SU-DHL-6 (cell line): ENCODE measurements at regions not wholly inside any gene's neighbourhood (a gene's known extent, or its start where the extent isn't known, plus 50 kb on each side); places are given as distances from the start of the nearest gene placed in this dataset.

Experiments
- H2AFZ ChIP-seq: fragments of 200-600 bp; sonication (generic); 2 replicates; pipeline ENCODE4 v1.6.1; 2014; ENCODE audit warnings: low read depth, mild to moderate bottlenecking, moderate library complexity, mixed read lengths, antibody characterized with exemption, low read length; ENCODE audit not compliant: severe bottlenecking
- H3F3A ChIP-seq: fragments of 200-600 bp; shearing (Covaris generic); 2 replicates; pipeline ENCODE4 v1.6.0; 2016; ENCODE audit warnings: antibody characterized with exemption, mild to moderate bottlenecking; ENCODE audit not compliant: insufficient read depth
- H3K27ac ChIP-seq: fragments of 200-600 bp; sonication (generic); 2 replicates; pipeline ENCODE4 v1.5.1; 2016; ENCODE audit warnings: low read depth, mild to moderate bottlenecking, low read length, moderate library complexity, mixed read lengths
- H3K27me3 ChIP-seq: fragments of 200-600 bp; sonication (generic), shearing (Covaris generic); 2 replicates; pipeline ENCODE4 v1.6.0; 2014; ENCODE audit warnings: mild to moderate bottlenecking, low read length
- H3K36me3 ChIP-seq: fragments of 200-600 bp; sonication (generic); 2 replicates; pipeline ENCODE4 v1.6.1; 2014; ENCODE audit warnings: mild to moderate bottlenecking, low read length, mixed read lengths
- H3K4me2 ChIP-seq: fragments of 300-600, 200-600 bp; shearing (Covaris generic), sonication (generic); 2 replicates; pipeline ENCODE4 v1.6.0; 2014; ENCODE audit warnings: low read length, low read depth, mild to moderate bottlenecking; ENCODE audit not compliant: poor library complexity, severe bottlenecking
- H3K4me3 ChIP-seq: fragments of 200-600 bp; sonication (generic); 2 replicates; pipeline ENCODE4 v1.5.1; 2014; ENCODE audit warnings: antibody characterized with exemption, low read length, mild to moderate bottlenecking, mixed read lengths; ENCODE audit not compliant: insufficient read depth, poor library complexity, severe bottlenecking
- H3K79me2 ChIP-seq: fragments of 200-600 bp; sonication (generic); 2 replicates; pipeline ENCODE4 v1.6.1; 2014; ENCODE audit warnings: mild to moderate bottlenecking, low read length, moderate library complexity; ENCODE audit not compliant: insufficient read depth
- H3K9ac ChIP-seq: fragments of 200-600 bp; sonication (generic); 2 replicates; pipeline ENCODE4 v1.7.0; 2014; ENCODE audit warnings: mild to moderate bottlenecking, low read length
- H3K9me2 ChIP-seq: fragments of 200-600 bp; sonication (generic); replicated peaks from 2 replicates; pipeline ENCODE4 v1.6.1; 2014; ENCODE audit warnings: low read length; ENCODE audit not compliant: insufficient read depth
- H3K9me3 ChIP-seq: fragments of 200-600 bp; sonication (generic); 2 replicates; pipeline ENCODE4 v1.6.1; 2014; ENCODE audit warnings: low read length, mixed read lengths; ENCODE audit not compliant: insufficient read depth
- H4K20me1 ChIP-seq: fragments of 200-600 bp; sonication (generic); 2 replicates; pipeline ENCODE4 v1.6.1; 2014; ENCODE audit warnings: low read depth, mild to moderate bottlenecking, antibody characterized with exemption, low read length, moderate library complexity, mixed read lengths
- EZH2phosphoT487 ChIP-seq: fragments of 200-600 bp; sonication (generic), shearing (Covaris generic); conservative IDR thresholded peaks from 2 replicates; pipeline ENCODE4 v1.6.1; 2018; ENCODE audit warnings: mild to moderate bottlenecking, antibody characterized with exemption, low read length, moderate library complexity, mixed read lengths
- TF ChIP-seq, protein P1 (sequence below): fragments of 200-600 bp; sonication (generic); IDR thresholded peaks from one replicate; pipeline ENCODE4 v1.5.1; 2017; ENCODE audit warnings: antibody characterized with exemption, mild to moderate bottlenecking, low read length, moderate library complexity; ENCODE audit not compliant: insufficient read depth, poor library complexity, severe bottlenecking

DNA sequence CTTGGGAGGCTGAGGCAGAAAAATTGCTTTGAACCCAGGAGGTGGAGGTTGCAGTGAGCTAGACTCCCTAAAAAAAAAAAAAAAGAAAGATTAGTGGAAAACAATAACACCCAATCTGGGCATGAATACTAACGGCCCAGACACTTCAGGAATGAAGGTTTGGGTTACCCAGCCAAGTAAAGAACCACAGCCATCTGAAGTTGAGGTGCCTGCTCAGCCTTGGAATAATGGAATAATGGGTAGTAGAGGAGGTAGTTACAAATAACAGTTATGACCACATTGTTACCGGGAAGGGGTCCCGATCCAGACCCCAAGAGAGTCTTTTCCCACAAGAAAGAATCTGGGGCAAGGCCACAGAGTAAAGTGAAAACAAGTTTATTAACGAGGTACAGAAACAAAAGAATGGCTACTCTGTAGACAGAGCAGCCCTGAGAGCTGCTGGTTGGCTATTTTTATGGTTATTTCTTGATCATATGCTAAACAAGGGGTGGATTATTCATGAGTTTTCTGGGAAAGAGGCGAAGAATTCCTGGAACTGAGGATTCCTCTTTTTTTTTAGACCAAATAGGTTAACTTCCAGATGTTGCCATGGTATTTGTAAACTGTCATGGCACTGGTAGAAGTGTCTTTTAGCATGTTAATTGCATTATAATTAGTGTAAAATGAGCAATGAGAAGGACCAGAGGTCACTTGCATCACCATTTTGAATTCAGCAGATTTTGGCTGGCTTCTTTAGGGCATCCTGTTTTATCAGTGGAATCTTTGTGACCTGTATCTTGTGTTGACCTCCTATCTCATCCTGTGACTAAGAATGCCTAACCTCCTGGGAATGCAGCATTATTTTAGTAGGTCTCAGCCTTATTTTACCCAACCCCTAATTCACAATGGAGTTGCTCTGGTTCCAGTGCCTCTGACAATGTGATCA is 96.2 kb upstream of the HAAO start:
- no peaks in the 10 kb centered on the region for H3F3A ChIP-seq
- H2AFZ ChIP-seq, result no peak overlapping the region
- H3K36me3 ChIP-seq, result no peaks in the 10 kb centered on the region
- H3K79me2 ChIP-seq, result no peaks in the 10 kb centered on the region
- no peak overlapping the region for H3K27ac ChIP-seq
- H3K9ac ChIP-seq, result no peak overlapping the region
- H3K9me3 ChIP-seq, result no peaks in the 10 kb centered on the region; the same call in 1 of the 2 replicates
- TF ChIP-seq, protein P1, sequence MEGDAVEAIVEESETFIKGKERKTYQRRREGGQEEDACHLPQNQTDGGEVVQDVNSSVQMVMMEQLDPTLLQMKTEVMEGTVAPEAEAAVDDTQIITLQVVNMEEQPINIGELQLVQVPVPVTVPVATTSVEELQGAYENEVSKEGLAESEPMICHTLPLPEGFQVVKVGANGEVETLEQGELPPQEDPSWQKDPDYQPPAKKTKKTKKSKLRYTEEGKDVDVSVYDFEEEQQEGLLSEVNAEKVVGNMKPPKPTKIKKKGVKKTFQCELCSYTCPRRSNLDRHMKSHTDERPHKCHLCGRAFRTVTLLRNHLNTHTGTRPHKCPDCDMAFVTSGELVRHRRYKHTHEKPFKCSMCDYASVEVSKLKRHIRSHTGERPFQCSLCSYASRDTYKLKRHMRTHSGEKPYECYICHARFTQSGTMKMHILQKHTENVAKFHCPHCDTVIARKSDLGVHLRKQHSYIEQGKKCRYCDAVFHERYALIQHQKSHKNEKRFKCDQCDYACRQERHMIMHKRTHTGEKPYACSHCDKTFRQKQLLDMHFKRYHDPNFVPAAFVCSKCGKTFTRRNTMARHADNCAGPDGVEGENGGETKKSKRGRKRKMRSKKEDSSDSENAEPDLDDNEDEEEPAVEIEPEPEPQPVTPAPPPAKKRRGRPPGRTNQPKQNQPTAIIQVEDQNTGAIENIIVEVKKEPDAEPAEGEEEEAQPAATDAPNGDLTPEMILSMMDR, result no peak
- TF ChIP-seq EZH2phosphoT487, result no peak
- H3K9me2 ChIP-seq, result no peaks in the 10 kb centered on the region
- no peak overlapping the region for H3K4me2 ChIP-seq
- H3K4me3 ChIP-seq, result no peak overlapping the region
- H4K20me1 ChIP-seq, result no peaks in the 10 kb centered on the region
- H3K27me3 ChIP-seq, result no peaks in the 10 kb centered on the region

DNA sequence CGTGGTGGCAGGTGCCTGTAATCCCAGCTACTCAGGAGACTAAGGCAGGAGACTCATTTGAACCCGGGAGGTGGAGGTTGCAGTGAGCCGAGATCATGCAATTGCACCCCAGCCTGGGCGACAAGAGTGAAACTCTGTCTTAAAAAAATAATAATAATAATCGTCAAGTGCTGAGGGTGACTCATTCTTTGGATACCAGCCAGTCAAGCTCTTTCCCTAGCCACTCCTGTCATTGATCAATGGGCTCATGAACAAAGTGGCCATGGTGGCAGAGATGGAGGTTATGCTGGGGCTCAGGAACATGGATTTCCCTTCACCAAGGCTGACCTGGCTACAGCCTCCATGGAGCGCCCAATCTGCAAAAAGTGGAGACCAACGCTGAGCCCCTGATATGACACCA is 94.5 kb upstream of the HAAO start:
- Histone ChIP-seq H4K20me1 (no peaks in the 10 kb centered on the region), H3K27ac (no peak overlapping the region), H3K79me2 (no peaks in the 10 kb centered on the region), H3F3A (no peaks in the 10 kb centered on the region), H3K4me2 (no peak overlapping the region), H3K9me2 (no peaks in the 10 kb centered on the region), H2AFZ (no peak overlapping the region), H3K9me3 (no peaks in the 10 kb centered on the region; the same call in 1 of the 2 replicates), H3K9ac (no peak overlapping the region), H3K27me3 (no peaks in the 10 kb centered on the region), H3K4me3 (no peak overlapping the region), H3K36me3 (no peaks in the 10 kb centered on the region)
- TF ChIP-seq, protein P1, result no peak
- TF ChIP-seq EZH2phosphoT487, result no peak

DNA sequence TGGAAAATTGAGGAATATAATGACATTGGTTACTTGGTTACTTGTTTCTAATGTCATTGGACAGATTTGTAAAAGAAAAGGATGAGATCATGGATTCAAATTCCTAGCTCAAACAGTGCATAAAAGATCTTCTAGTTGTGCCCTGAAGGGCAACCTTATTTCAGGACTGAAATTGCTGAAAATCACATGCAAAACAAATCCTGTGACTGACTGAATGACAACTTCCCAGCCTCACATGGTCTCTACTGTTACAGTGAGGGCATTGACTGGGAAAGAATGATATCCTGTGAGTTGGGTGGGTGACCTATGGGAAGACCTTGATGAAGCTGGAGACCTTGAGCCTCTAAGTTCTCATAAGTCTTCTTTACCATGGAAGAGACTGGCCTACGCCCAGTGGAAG is 90.4 kb upstream of the HAAO start:
- Histone ChIP-seq H3K36me3 (no peaks in the 10 kb centered on the region), H3K79me2 (no peaks in the 10 kb centered on the region), H3K27ac (no peak overlapping the region), H3K9ac (no peak overlapping the region), H3K27me3 (no peaks in the 10 kb centered on the region), H3K9me2 (no peaks in the 10 kb centered on the region), H3K4me3 (no peak overlapping the region), H3F3A (no peaks in the 10 kb centered on the region), H2AFZ (no peak overlapping the region), H4K20me1 (no peaks in the 10 kb centered on the region), H3K4me2 (no peak overlapping the region), H3K9me3 (no peaks in the 10 kb centered on the region)
- no peak for TF ChIP-seq EZH2phosphoT487
- TF ChIP-seq, protein P1, result no peak
